ENCODE measurements at regions not wholly inside any gene's neighbourhood (a gene's known extent, or its start where the extent isn't known, plus 50 kb on each side); places are given as distances from the start of the nearest gene placed in this dataset.

DNA sequence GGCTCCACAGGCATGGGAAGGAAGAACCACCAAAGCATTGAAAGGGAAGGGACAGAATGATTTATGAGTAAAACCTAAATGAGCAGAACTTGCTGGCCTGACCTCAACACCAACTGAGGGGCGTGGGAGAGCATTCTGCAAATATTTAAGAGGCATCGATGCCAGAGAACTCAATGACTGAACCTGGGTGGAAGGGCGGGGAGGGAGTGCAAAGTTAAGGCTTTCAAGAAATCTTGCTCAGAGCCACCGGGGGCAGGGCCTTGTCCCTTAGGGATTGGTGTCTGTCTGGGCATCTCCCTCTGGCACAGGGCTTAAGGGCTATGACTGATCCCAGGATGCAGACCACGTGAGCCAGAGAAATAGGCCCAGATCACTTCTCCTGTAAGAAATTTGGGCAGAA is 137.1 kb downstream of the ADAMTS15 start:
- DNase-seq (ENCODE audit: low spot score): no peak

- DNase-seq (ENCODE audit: low spot score): no peak
Measured at GRCh38 chr11:130587658-130588057, 139.2 kb downstream of the ADAMTS15 start.

- DNase-seq (ENCODE audit: low spot score): no peak
Measured at GRCh38 chr11:130588471-130588870, 140.0 kb downstream of the ADAMTS15 start.

DNA sequence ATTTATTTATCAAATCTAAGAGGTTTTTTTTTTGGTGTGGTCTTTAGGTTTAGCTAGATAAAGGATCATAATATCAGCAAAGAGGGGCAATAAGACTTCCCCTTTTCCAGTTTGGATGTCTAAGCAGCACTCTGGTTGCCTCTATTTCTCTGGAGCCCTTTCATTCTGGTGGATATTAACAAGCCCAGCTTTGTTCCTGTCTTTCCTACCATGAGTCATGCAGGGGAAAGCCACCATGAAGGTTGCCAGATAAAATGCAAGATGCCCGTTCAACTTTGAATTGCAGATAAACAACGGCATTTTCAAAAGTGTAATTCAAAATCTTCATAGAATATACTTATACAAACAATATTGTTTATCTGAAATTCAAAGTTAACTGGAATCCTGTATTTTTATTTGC is 143.6 kb downstream of the ADAMTS15 start:
- no peak for DNase-seq (ENCODE audit: low spot score)

DNA sequence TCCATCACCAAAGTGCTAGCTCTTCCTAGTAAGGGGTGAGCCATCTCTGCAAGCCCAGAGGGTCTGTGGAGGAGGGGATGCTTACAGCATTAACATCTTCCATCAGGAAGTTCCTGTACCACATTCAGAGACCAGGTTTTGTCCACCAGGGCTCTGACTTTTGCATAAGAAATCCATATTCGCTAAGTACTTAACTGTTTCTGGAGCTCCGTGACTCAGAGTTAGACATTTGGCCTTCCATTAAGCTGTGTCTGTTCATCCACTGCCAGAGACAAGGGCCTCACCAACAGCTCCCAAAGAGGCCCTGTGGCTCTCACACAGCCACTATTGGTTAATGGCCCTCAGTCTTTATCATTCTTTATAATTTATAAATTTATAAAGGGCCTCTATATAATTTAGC is 144.6 kb downstream of the ADAMTS15 start:
- DNase-seq (ENCODE audit: low spot score): no peak

DNA sequence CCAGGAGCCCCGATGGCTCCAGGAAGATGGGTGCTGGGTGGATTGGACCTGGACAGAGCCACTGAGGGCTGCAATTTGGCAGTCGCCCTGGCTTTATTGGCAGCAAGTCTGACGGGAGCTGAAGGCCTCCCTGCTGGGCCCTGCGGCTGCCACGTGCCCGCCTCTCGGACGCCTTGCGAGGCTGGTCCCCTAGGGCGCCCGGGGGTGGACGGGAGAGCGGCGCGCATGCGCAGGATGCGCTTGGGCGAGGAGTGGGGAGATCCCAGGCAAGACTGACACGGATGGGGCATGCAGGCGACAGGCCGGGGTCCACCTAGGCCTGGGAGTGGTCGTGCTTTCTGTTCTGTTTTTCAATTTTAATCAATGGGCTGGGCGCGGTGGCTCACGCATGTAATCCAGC is 150.0 kb downstream of the ADAMTS15 start:
- DNase-seq (ENCODE audit: low spot score): no peak

DNA sequence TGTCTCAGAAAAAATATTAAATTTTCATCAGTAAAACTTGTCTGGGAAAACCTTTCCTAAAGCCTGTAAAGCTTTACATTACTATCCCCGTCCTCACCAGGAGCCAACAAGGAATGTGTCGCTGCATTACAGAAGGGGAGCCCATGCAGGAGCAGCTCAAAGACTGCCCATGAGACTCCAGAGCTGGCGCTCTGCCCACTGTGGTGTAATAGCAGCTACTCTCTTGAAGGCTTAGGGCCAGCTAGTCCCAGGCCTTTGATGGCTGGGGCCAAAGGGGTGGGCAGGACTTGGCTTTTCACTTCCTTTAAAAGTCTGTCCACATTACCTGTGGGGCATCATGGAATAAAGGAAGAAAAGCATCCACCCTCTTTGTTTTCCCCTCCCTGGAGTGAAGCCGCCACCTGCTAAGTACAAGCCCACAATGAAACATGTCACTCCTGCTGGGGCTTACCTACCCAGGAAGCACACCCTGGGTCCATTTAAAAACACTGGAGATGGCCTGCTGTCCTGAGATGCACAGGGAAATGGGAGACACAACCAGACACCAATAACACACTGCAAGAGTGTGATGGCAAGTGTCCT is 150.7 kb downstream of the ADAMTS15 start:
- DNase-seq (ENCODE audit: low spot score): no peak

- no peak for DNase-seq (ENCODE audit: low spot score)
Measured at GRCh38 chr11:130600139-130600538, 151.7 kb downstream of the ADAMTS15 start.

GRCh38 chr11:130600616-130601015 is 152.2 kb downstream of the ADAMTS15 start:
- DNase-seq (ENCODE audit: low spot score): no peak

DNA sequence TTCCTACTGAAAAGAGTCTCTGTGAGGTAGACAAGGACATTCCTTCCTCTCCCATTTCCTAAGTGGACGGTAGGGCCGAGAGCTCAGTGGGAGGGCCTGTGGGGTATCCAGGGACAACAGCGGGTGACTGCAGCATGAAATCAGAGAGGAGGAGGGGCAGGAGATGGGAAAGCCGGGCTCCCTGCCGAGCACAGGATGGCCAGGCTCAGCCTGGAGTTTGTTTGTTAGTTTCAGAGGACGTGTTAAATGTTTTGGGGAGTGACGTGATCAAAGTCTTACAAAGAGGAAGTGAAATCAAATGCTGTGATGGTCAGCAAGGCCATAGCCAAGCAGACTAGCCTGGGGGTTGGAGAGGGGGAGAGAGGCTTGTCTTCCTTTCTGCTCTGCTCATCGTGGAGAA is 152.7 kb downstream of the ADAMTS15 start:
- DNase-seq (ENCODE audit: low spot score): no peak

DNA sequence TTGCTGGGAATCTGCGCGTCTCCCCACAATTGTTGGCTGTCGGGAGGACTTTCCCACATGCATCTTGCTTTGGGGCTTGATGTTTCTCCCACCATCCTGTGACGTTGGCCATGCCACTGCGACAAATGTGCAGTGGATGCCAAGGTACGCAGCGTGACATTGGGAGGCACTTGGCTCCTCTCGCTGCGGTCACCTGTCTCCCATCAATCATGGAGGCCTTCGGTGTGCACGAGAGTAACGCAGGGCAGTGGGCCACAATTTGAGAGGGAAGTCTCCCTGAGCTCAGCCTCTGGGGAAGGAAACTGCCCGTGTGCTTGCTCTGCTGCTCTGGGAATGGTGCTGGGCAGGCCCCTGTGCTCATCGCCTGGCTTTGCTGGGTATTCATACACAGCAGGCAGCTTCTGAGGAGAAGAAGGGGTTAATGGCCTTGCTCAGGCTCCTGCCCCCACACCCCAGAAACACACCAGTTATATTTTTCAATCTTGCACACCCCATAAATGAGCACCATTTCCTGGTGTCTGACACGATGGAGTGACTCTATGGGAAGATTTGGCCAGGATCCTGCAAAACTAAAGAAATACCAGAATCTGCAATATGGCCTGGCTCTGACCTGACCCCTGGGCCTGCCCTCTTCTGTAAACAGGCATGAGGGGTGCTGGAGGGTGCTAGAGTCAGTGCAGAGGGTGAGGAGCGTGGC is 153.5 kb downstream of the ADAMTS15 start:
- DNase-seq (ENCODE audit: low spot score): no peak

GRCh38 chr11:130602641-130603334 is 154.3 kb downstream of the ADAMTS15 start:
- no peak for DNase-seq (ENCODE audit: low spot score)

- no peak for DNase-seq (ENCODE audit: low spot score)
Measured at GRCh38 chr11:130603335-130603906, 155.0 kb downstream of the ADAMTS15 start.

DNA sequence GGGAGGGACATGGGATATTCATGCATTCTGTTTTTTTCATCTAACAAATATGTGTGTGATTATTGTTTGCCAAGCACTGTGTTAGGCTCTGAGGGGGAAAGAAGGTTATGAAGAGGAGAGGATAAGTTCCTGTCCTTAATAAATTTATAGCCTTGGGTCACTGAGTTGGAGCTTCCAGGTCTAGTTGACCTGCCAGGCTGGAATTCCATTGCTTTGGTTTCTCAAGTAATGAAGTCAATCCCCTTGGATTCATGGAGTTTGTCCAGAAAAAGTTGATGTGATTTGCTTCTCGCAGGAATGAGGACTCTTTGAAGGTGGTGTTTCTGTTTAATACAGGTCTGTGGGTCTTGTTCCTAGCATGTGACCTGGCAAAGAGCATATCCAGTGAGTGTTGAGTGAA is 156.2 kb downstream of the ADAMTS15 start:
- no peak for DNase-seq (ENCODE audit: low spot score)

DNA sequence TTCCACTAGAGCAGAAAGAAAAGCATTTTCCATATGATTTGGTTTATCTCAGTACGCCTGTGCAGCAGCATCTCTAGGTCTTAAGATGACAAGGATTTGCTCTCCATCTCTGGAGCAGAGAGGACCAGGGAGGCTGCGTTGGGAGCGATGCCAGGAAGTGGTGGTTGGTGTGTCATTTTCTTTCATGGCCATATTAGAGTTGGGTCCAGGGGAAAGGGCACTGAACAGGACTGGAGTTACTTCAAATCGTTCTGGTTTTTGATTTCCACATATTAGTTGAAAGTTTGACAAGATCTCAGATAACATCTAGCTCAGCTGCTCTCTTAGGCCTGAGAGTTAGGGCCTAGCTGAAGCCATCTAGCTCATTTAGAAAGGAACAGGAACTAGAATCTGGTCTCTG is 157.7 kb downstream of the ADAMTS15 start:
- DNase-seq (ENCODE audit: low spot score): no peak

GRCh38 chr11:130606781-130607511 is 158.5 kb downstream of the ADAMTS15 start:
- no peak for DNase-seq (ENCODE audit: low spot score)

GRCh38 chr11:130608287-130608686 is 159.8 kb downstream of the ADAMTS15 start:
- no peak for DNase-seq (ENCODE audit: low spot score)

GRCh38 chr11:130609121-130610035 is 160.9 kb downstream of the ADAMTS15 start:
- DNase-seq (ENCODE audit: low spot score): no peak

DNA sequence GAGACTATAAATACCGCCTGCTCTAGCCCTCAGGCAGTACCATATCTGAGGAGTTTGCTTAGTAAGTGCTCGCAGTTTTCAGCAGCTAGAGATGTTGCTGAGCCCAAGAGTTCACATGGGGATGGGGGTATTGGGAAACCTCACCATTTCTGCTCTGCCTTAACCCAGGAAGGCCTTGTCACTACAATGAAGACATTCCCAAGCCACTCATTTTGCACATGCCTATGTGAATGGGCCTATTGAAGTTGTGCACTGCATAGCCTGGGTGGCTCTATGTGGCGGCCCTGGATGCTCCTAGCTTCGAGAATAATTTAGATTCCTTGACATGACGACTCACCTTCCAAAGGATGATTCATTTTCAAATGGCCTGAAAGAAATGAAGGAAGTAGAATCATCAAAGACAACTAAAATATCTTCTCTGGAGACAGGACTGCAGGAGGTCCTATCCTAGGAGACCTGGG is 163.4 kb downstream of the ADAMTS15 start:
- DNase-seq (ENCODE audit: low spot score): no peak

DNA sequence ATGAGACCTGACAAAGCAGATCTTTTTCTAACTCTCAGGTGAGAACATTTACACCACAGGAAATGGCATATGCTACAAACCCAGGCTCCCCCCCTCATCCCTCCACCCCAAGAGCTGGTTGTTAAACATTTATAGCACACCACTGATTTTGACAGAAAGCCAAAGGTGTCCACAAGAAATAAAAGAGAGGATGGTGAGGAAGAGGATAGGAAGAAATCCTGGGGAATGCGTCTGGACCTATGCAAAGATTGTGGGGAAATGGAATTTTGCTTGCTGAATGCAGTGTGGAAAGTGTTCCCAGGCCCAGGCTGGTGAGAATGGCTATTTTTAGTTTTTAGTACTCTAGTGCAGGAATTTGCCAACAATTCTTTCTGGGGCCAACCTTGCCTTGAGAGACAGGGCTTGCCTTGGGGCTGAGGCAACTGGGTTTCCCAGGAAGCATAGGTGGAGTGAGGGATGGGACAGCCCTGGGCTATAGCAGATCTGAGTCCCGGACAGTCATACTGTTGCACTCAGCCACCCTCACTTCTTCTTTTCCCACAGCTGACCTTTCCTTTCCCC is 163.9 kb downstream of the ADAMTS15 start:
- DNase-seq (ENCODE audit: low spot score): no peak

DNA sequence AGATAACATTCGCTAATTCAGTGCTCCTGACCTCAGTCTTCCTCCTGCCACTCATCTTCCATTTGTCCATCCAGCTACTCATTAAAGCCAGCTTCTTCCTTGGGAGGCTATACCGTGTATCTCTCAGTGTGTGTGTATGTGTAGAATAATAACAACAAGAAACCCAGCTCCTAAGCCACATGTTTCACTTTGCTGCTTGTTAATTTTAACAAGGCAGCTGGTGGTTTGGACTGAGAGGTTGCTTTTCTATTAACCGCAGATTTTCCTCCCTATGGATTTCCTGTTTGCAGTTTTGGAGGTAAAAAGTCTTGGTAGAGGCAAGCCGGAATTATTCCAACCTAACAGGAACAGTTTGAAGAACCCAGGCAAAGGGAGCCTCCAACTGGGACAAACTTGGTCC is 165.0 kb downstream of the ADAMTS15 start:
- no peak for DNase-seq (ENCODE audit: low spot score)
